ENCODE measurements at regions not wholly inside any gene's neighbourhood (a gene's known extent, or its start where the extent isn't known, plus 50 kb on each side); places are given as distances from the start of the nearest gene placed in this dataset.

DNA sequence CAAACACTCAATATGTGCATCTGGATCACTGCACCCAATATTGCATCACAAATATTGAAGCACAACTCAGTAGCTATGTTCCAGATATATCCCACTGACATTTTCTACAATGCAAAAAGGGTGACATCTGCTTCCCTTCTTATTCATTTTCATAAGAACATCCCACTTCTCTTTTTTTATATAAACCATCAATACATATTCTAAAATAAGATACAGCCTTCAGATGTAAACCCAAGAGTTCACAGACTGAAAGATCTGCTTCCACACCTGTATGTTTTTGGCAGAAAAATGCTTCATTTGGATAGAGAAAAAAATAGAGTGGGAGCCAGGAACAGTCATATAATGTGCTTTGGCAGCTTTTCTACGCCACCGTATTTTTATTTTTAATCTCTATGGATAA, 815.6 kb upstream of the ADGRL3 start (continued):
- TF ChIP-seq, protein P1, sequence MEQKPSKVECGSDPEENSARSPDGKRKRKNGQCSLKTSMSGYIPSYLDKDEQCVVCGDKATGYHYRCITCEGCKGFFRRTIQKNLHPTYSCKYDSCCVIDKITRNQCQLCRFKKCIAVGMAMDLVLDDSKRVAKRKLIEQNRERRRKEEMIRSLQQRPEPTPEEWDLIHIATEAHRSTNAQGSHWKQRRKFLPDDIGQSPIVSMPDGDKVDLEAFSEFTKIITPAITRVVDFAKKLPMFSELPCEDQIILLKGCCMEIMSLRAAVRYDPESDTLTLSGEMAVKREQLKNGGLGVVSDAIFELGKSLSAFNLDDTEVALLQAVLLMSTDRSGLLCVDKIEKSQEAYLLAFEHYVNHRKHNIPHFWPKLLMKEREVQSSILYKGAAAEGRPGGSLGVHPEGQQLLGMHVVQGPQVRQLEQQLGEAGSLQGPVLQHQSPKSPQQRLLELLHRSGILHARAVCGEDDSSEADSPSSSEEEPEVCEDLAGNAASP (CRISPR knock-in tag; IDR thresholded peaks at IDR 0.05; ENCODE audit: borderline replicate concordance): no peak
- TF ChIP-seq, protein P2, sequence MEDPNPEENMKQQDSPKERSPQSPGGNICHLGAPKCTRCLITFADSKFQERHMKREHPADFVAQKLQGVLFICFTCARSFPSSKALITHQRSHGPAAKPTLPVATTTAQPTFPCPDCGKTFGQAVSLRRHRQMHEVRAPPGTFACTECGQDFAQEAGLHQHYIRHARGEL (CRISPR knock-in tag; IDR thresholded peaks at IDR 0.05): no peak

DNA sequence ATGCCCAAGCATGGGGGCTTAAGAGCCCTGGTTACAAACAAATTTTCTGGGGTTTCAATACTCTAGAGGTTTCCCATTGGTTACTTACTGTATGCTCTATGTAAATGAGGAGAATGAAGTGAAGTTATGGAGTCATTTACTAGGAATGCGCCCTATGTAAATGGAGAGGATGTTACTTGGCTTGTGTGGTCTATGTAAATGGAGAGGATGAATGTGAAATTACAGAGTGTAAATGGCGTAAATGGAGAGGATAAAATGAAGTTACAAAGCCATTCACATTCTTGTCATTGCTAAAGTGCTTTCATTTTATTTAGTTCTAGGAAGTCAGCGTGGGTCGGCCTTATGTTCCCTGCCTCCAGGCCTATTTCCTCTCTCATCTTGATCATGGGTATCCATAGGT, 810.5 kb upstream of the ADGRL3 start:
- ChIA-PET CTCF (ENCODE audit: low intra/inter-chr PET ratio, low total read pairs) (no interaction called here), POLR2A (no interaction called here)
- 26% methylated on average over 4 of the region's 4 CpGs for whole genome bisulfite sequencing (ENCODE audit: low lambda C conversion rate)
- DNase-seq (ENCODE audit: low spot score) (no peak), FAIRE-seq (no peak), ATAC-seq (no peak)
- Histone ChIP-seq H3K79me2 (ENCODE audit: insufficient read depth, low read length) (no peaks in the 10 kb centered on the region), H3K4me3 (replicated peaks in 1 of 3; ENCODE audit: insufficient read depth in 1 of 3, low read depth in 2 of 3, low read length in 3 of 3) (no peak overlapping the region), H3K27me3 (ENCODE audit: control insufficient read depth in 1 of 2, insufficient read depth in 2 of 2, low read length in 2 of 2) (no peaks in the 10 kb centered on the region), H3K9me3 (ENCODE audit: low read length) (peaks cover 5% of the 10 kb centered on the region), H3K36me3 (replicated peaks in 1 of 2; ENCODE audit: control insufficient read depth in 1 of 2, insufficient read depth in 2 of 2, low read length in 2 of 2) (no peaks in the 10 kb centered on the region), H3K27ac (ENCODE audit: extremely low read length, insufficient read depth, low read length) (no peak overlapping the region), H2AFZ (ENCODE audit: low read length) (no peak overlapping the region), H3K4me2 (ENCODE audit: low read depth, low read length) (no peak overlapping the region), H3K4me1 (ENCODE audit: insufficient read depth, low read length) (no peaks in the 10 kb centered on the region), H4K20me1 (ENCODE audit: insufficient read depth, low read length) (no peaks in the 10 kb centered on the region), H3K9ac (ENCODE audit: insufficient read depth, low read depth, low read length) (no peak overlapping the region)
- intact Hi-C loops (cut with micrococcal nuclease; ENCODE audit: unreplicated experiment) (no loop called here), in situ Hi-C loops (cut with HindIII; ENCODE audit: extremely low pct_ligation_motif_present, low pct_unique_long_range_greater_than_20kb) (no loop called here)
- no TSS peak for BruUV-seq (replicated peaks)
- no peak for TF ChIP-seq RFX5 (IDR thresholded peaks at IDR 0.05; ENCODE audit: low read depth, low read length)
- no peak for TF ChIP-seq ZNF776 (CRISPR knock-in tag; IDR thresholded peaks at IDR 0.05)
- TF ChIP-seq SRF (IDR thresholded peaks at IDR 0.05; ENCODE audit: low read depth, low read length): no peak
- TF ChIP-seq ZNF644 (CRISPR knock-in tag; IDR thresholded peaks at IDR 0.05; ENCODE audit: low read depth): no peak
- no peak for TF ChIP-seq RCOR2 (CRISPR knock-in tag; IDR thresholded peaks at IDR 0.05)
- TF ChIP-seq ZFP36 (IDR thresholded peaks at IDR 0.05; ENCODE audit: borderline replicate concordance, low read depth, low read length, partially characterized antibody): no peak
- TF ChIP-seq GFI1 (CRISPR knock-in tag; IDR thresholded peaks at IDR 0.05; ENCODE audit: borderline replicate concordance): no peak
- TF ChIP-seq, protein P3, sequence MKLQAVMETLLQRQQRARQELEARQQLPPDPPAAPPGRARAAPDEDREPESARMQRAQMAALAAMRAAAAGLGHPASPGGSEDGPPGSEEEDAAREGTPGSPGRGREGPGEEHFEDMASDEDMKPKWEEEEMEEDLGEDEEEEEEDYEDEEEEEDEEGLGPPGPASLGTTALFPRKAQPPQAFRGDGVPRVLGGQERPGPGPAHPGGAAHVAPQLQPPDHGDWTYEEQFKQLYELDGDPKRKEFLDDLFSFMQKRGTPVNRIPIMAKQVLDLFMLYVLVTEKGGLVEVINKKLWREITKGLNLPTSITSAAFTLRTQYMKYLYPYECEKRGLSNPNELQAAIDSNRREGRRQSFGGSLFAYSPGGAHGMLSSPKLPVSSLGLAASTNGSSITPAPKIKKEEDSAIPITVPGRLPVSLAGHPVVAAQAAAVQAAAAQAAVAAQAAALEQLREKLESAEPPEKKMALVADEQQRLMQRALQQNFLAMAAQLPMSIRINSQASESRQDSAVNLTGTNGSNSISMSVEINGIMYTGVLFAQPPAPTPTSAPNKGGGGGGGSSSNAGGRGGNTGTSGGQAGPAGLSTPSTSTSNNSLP (IDR thresholded peaks at IDR 0.05; ENCODE audit: low read depth, low read length): no peak
- TF ChIP-seq, protein P4, sequence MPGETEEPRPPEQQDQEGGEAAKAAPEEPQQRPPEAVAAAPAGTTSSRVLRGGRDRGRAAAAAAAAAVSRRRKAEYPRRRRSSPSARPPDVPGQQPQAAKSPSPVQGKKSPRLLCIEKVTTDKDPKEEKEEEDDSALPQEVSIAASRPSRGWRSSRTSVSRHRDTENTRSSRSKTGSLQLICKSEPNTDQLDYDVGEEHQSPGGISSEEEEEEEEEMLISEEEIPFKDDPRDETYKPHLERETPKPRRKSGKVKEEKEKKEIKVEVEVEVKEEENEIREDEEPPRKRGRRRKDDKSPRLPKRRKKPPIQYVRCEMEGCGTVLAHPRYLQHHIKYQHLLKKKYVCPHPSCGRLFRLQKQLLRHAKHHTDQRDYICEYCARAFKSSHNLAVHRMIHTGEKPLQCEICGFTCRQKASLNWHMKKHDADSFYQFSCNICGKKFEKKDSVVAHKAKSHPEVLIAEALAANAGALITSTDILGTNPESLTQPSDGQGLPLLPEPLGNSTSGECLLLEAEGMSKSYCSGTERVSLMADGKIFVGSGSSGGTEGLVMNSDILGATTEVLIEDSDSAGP (CRISPR knock-in tag; IDR thresholded peaks at IDR 0.05; ENCODE audit: borderline replicate concordance): no peak
- TF ChIP-seq, protein P5, sequence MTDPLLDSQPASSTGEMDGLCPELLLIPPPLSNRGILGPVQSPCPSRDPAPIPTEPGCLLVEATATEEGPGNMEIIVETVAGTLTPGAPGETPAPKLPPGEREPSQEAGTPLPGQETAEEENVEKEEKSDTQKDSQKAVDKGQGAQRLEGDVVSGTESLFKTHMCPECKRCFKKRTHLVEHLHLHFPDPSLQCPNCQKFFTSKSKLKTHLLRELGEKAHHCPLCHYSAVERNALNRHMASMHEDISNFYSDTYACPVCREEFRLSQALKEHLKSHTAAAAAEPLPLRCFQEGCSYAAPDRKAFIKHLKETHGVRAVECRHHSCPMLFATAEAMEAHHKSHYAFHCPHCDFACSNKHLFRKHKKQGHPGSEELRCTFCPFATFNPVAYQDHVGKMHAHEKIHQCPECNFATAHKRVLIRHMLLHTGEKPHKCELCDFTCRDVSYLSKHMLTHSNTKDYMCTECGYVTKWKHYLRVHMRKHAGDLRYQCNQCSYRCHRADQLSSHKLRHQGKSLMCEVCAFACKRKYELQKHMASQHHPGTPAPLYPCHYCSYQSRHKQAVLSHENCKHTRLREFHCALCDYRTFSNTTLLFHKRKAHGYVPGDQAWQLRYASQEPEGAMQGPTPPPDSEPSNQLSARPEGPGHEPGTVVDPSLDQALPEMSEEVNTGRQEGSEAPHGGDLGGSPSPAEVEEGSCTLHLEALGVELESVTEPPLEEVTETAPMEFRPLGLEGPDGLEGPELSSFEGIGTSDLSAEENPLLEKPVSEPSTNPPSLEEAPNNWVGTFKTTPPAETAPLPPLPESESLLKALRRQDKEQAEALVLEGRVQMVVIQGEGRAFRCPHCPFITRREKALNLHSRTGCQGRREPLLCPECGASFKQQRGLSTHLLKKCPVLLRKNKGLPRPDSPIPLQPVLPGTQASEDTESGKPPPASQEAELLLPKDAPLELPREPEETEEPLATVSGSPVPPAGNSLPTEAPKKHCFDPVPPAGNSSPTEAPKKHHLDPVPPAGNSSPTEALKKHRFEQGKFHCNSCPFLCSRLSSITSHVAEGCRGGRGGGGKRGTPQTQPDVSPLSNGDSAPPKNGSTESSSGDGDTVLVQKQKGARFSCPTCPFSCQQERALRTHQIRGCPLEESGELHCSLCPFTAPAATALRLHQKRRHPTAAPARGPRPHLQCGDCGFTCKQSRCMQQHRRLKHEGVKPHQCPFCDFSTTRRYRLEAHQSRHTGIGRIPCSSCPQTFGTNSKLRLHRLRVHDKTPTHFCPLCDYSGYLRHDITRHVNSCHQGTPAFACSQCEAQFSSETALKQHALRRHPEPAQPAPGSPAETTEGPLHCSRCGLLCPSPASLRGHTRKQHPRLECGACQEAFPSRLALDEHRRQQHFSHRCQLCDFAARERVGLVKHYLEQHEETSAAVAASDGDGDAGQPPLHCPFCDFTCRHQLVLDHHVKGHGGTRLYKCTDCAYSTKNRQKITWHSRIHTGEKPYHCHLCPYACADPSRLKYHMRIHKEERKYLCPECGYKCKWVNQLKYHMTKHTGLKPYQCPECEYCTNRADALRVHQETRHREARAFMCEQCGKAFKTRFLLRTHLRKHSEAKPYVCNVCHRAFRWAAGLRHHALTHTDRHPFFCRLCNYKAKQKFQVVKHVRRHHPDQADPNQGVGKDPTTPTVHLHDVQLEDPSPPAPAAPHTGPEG (CRISPR knock-in tag; IDR thresholded peaks at IDR 0.05): no peak
- no peak for TF ChIP-seq FOXK1 (CRISPR knock-in tag; IDR thresholded peaks at IDR 0.05; ENCODE audit: borderline replicate concordance, low read depth)
